ENCODE measurements at regions not wholly inside any gene's neighbourhood (a gene's known extent, or its start where the extent isn't known, plus 50 kb on each side); places are given as distances from the start of the nearest gene placed in this dataset.

GRCh38 chr6:115001731-115002350 lies 659.0 kb upstream of the HS3ST5 start:
- H3K4me3 ChIP-seq (ENCODE audit: low read depth, low read length), result no peak overlapping the region; the same call in 1 of the 2 replicates
- no peak for TF ChIP-seq CTCF (IDR thresholded peaks at IDR 0.05; ENCODE audit: low read depth, low read length, missing control alignments)
- no peak for DNase-seq (ENCODE audit: low read depth)

GRCh38 chr6:115000736-115001135 lies 657.9 kb upstream of the HS3ST5 start:
- DNase-seq (ENCODE audit: low read depth), result no peak
- TF ChIP-seq CTCF (IDR thresholded peaks at IDR 0.05; ENCODE audit: low read depth, low read length, missing control alignments), result no peak
- no peak overlapping the region for H3K4me3 ChIP-seq (ENCODE audit: low read depth, low read length)

GRCh38 chr6:114998492-114998891 lies 655.7 kb upstream of the HS3ST5 start:
- DNase-seq (ENCODE audit: low read depth), result no peak
- no peak for TF ChIP-seq CTCF (IDR thresholded peaks at IDR 0.05; ENCODE audit: low read depth, low read length, missing control alignments)
- H3K4me3 ChIP-seq (ENCODE audit: low read depth, low read length), result no peak overlapping the region

- no peak for TF ChIP-seq CTCF (IDR thresholded peaks at IDR 0.05; ENCODE audit: low read depth, low read length, missing control alignments)
- no peak overlapping the region for H3K4me3 ChIP-seq (ENCODE audit: low read depth, low read length)
- DNase-seq (ENCODE audit: low read depth), result no peak
Observed at GRCh38 chr6:114997813-114998292, 655.0 kb upstream of the HS3ST5 start.

- DNase-seq (ENCODE audit: low read depth), result no peak
- H3K4me3 ChIP-seq (ENCODE audit: low read depth, low read length), result no peak overlapping the region
- TF ChIP-seq CTCF (IDR thresholded peaks at IDR 0.05; ENCODE audit: low read depth, low read length, missing control alignments), result no peak
Observed at GRCh38 chr6:114995526-114995925, 652.7 kb upstream of the HS3ST5 start.

- no peak for TF ChIP-seq CTCF (IDR thresholded peaks at IDR 0.05; ENCODE audit: low read depth, low read length, missing control alignments)
- DNase-seq (ENCODE audit: low read depth), result no peak
Observed at GRCh38 chr6:114989279-114989964, 646.6 kb upstream of the HS3ST5 start.

More at GRCh38 chr6:114989279-114989964, 646.6 kb upstream of the HS3ST5 start:
- no peak overlapping the region for H3K4me3 ChIP-seq (ENCODE audit: low read depth, low read length)
